GM12891 (cell line): ENCODE measurements at regions not wholly inside any gene's neighbourhood (a gene's known extent, or its start where the extent isn't known, plus 50 kb on each side); places are given as distances from the start of the nearest gene placed in this dataset.

Experiments
- PAX5 ChIP-seq: IDR thresholded peaks from 2 replicates; pipeline ENCODE4 v1.6.1; 2011; ENCODE audit warnings: low read length, moderate library complexity, mild to moderate bottlenecking; ENCODE audit not compliant: insufficient read depth, severe bottlenecking
- POLR2A ChIP-seq: IDR thresholded peaks from 2 replicates; pipeline ENCODE4 v1.6.1; 2011; ENCODE audit warnings: low read depth, low read length, control low read depth
- POLR2AphosphoS5 ChIP-seq: IDR thresholded peaks from 2 replicates; pipeline ENCODE4 v1.6.1; 2011; ENCODE audit warnings: low read depth, low read length, control low read depth
- POU2F2 ChIP-seq: IDR thresholded peaks from 2 replicates; pipeline ENCODE4 v1.6.1; 2011; ENCODE audit warnings: low read depth, mild to moderate bottlenecking, control low read depth, low read length, moderate library complexity
- TAF1 ChIP-seq: IDR thresholded peaks from 2 replicates; pipeline ENCODE4 v1.6.1; 2011; ENCODE audit warnings: low read depth, low read length, control low read depth

DNA sequence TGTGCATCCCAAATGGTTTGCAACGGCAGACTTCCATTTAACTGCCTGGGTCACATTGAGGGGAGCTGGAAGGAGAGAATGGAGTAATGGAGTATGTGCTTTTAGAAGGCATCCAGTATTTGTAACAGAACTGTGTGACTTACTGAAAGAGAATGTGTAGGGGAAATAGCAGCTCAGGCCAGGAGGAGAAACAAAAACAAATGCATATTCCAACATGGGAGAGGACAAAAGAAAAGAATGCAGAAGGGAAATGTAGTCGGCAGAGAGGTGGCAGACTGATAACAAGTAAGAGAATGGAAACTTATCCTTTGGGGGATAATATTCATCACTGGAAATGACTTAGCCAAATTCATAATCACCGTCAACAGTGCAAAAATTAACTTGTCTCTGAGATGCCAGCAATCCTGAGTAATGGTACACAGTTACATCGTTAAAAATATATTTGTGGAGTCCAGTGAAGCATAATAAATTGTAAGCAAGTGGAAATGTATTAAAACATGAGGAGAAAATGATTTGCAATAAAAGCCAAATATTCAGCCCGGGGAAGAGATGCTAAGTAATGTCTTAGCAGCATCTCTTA is 294.9 kb upstream of the SGO1 start:
- TF ChIP-seq POLR2A (no peak), TAF1 (no peak), POU2F2 (no peak), POLR2AphosphoS5 (no peak), PAX5 (no peak)
